ENCODE measurements at regions not wholly inside any gene's neighbourhood (a gene's known extent, or its start where the extent isn't known, plus 50 kb on each side); places are given as distances from the start of the nearest gene placed in this dataset.

- Histone ChIP-seq H3K27ac (ENCODE audit: insufficient read depth, low read depth, low read length) (no peak overlapping the region), H2AFZ (ENCODE audit: low read depth, low read length) (no peak overlapping the region), H3K27me3 (ENCODE audit: control insufficient read depth in 2 of 2, insufficient read depth in 2 of 2, low read length in 2 of 2) (peaks cover 2 to 3% of the 10 kb centered on the region in 2 experiments), H3K4me1 (ENCODE audit: control insufficient read depth, extremely low read depth, insufficient read depth, low read length) (no peaks in the 10 kb centered on the region), H3K9ac (replicated peaks; ENCODE audit: extremely low read depth, insufficient read depth, low read length) (no peak overlapping the region), H3K9me3 (replicated peaks; ENCODE audit: control insufficient read depth, insufficient read depth, low read length) (no peaks in the 10 kb centered on the region), H3K4me3 (replicated peaks in 1 of 3; ENCODE audit: insufficient read depth in 1 of 3, low read depth in 1 of 3, low read length in 3 of 3) (no peak overlapping the region), H3K4me2 (ENCODE audit: insufficient read depth, low read length) (no peak overlapping the region), H3K36me3 (ENCODE audit: control insufficient read depth in 2 of 2, extremely low read depth in 1 of 2, insufficient read depth in 2 of 2, low read length in 2 of 2) (no peaks in the 10 kb centered on the region), H3K79me2 (ENCODE audit: control insufficient read depth, insufficient read depth, low read length) (no peaks in the 10 kb centered on the region), H4K20me1 (replicated peaks; ENCODE audit: control insufficient read depth, extremely low read depth, insufficient read depth, low read length) (no peaks in the 10 kb centered on the region), H3K9me1 (replicated peaks; ENCODE audit: control insufficient read depth, extremely low read depth, insufficient read depth, low read length) (no peaks in the 10 kb centered on the region)
- no peak for DNase-seq (ENCODE audit: low read depth, low spot score)
- no peak for TF ChIP-seq JUN (IDR thresholded peaks at IDR 0.05; ENCODE audit: borderline replicate concordance, insufficient read depth, insufficient read length, low read depth)
- TF ChIP-seq POLR2AphosphoS5 (IDR thresholded peaks at IDR 0.05; ENCODE audit: insufficient read depth, low read depth, low read length) = no peak
- no peak for TF ChIP-seq POLR2A (IDR thresholded peaks at IDR 0.05; ENCODE audit: low read depth, low read length)
- no peak for TF ChIP-seq MYC (IDR thresholded peaks at IDR 0.05; ENCODE audit: low read depth, low read length)
- TF ChIP-seq CTCF (IDR thresholded peaks at IDR 0.05; ENCODE audit: extremely low read depth in 1 of 2, insufficient read depth in 1 of 2, low read depth in 1 of 2, low read length in 2 of 2) = no peak
- no peak for TF ChIP-seq EZH2 (IDR thresholded peaks at IDR 0.05; ENCODE audit: borderline replicate concordance, low read depth, low read length, severe bottlenecking)
- no peak for TF ChIP-seq MAX (IDR thresholded peaks at IDR 0.05; ENCODE audit: insufficient read depth, insufficient read length)
- no peak for TF ChIP-seq GATA2 (IDR thresholded peaks at IDR 0.05; ENCODE audit: insufficient read depth, insufficient read length, low read depth, low read length)
- no peak for TF ChIP-seq FOS (IDR thresholded peaks at IDR 0.05; ENCODE audit: borderline replicate concordance, insufficient read depth, low read length)
- POLR2A ChIA-PET = no interaction called here
- intact Hi-C loops (cut with micrococcal nuclease) = loop anchor here (5.0 kb wide), 1 partner anchor 379 kb away; no protein-coding TSS in a partner anchor
- dilution Hi-C loops (cut with MboI; ENCODE audit: extremely low pct_ligation_motif_present, low sequenced_read_pairs) = no loop called here
- FAIRE-seq = no peak
- CTCF ChIA-PET = interaction anchor here (1.0 kb wide), 1 partner anchor 190 kb away, joined by 4 read pairs; no protein-coding TSS in a partner anchor
- BruUV-seq (replicated peaks) = no TSS peak
Observed at GRCh38 chr20:23241416-23241815, 109.2 kb upstream of the NXT1 start.

All from endothelial cell of umbilical vein (primary cell).